K562 (cell line): ENCODE measurements at regions not wholly inside any gene's neighbourhood (a gene's known extent, or its start where the extent isn't known, plus 50 kb on each side); places are given as distances from the start of the nearest gene placed in this dataset.

ENCODE experiments used
- ATAC-seq: fragments of 200-7000 bp; cut with Tn5 transposase; 3 replicates; pipeline ENCODE4 v1.9.1; 2020; ENCODE audit warnings: moderate library complexity
- BruUV-seq: library from RNA; stranded (reverse); fragments of 400-500 nt; replicated peaks from 2 replicates; lab custom pipeline; 2021; lab: Mats Ljungman, UMichigan
- CTCF ChIA-PET: fragments of 300-600 bp; formaldehyde crosslinking; extraction: SDS; loops from one replicate; lab custom pipeline; 2021; ENCODE audit warnings: low intra/inter-chr PET ratio; lab: Yijun Ruan, JAX
- POLR2A ChIA-PET: fragments of 300-600, 350-650 bp; sonication (Branson Sonifier 250); formaldehyde crosslinking; extraction: SDS; loops from one replicate; lab custom pipeline; 2021; ENCODE audit warnings: antibody characterized with exemption, inconsistent platforms; lab: Yijun Ruan, JAX
- DNase-seq, 4 experiments: peaks; one replicate each; pipeline versions ENCODE4 v3.0.0 to v3.0.0-alpha.2; 2011 to 2018; ENCODE audit warnings: low spot score in 3 of 4, mixed read lengths in 3 of 4; ENCODE audit errors: extremely low read depth in 1 of 4
- FAIRE-seq: peaks from 2 replicates; lab custom pipeline; 2011; peaks lifted over from hg19 to GRCh38; lab: Jason Lieb, UNC
- H2AFZ ChIP-seq: 2 replicates; pipeline ENCODE4 v1.6.0; 2011; ENCODE audit warnings: low read depth, low read length, control low read depth, inconsistent platforms
- H3K27ac ChIP-seq: fragments of 200-600 bp; 3 replicates; pipeline ENCODE4 v1.8.0; 2011; ENCODE audit warnings: low read depth, mild to moderate bottlenecking, control low read depth, inconsistent platforms, low read length, moderate library complexity, mixed read lengths; ENCODE audit errors: extremely low read depth
- H3K27me3 ChIP-seq, 2 experiments: fragments of 300-600 bp in 1 of 2; 2 replicates in 1 of 2; 3 replicates in 1 of 2; pipeline versions ENCODE4 v1.6.0 to v1.8.0; 2011; ENCODE audit warnings: inconsistent platforms in 2 of 2, low read length in 2 of 2, mild to moderate bottlenecking in 1 of 2, mixed read lengths in 1 of 2, moderate library complexity in 1 of 2; ENCODE audit not compliant: control insufficient read depth in 2 of 2, insufficient read depth in 2 of 2
- H3K36me3 ChIP-seq: fragments of 300-600 bp; 3 replicates; pipeline ENCODE4 v1.8.0; 2011; ENCODE audit warnings: mild to moderate bottlenecking, low read length, inconsistent platforms; ENCODE audit not compliant: control insufficient read depth, insufficient read depth
- H3K4me1 ChIP-seq, 2 experiments: fragments of 200-600 bp in 1 of 2; replicated peaks in 1 of 2; 2 replicates in 1 of 2; 3 replicates in 1 of 2; pipeline versions ENCODE4 v1.5.1 to v1.8.0; 2011; ENCODE audit warnings: inconsistent platforms in 2 of 2, low read length in 2 of 2, mild to moderate bottlenecking in 1 of 2, mixed read lengths in 1 of 2, moderate library complexity in 1 of 2; ENCODE audit not compliant: control insufficient read depth in 2 of 2, insufficient read depth in 2 of 2
- H3K4me2 ChIP-seq: 2 replicates; pipeline ENCODE4 v1.6.1; 2011; ENCODE audit warnings: low read length, control low read depth, inconsistent platforms, mixed read lengths; ENCODE audit not compliant: insufficient read depth
- H3K4me3 ChIP-seq: fragments of 200-600 bp; sonication (generic), shearing (Covaris generic); 2 replicates; pipeline ENCODE4 v1.5.1; 2016; ENCODE audit warnings: control low read depth, inconsistent platforms
- H3K79me2 ChIP-seq: fragments of 200-600 bp; 3 replicates; pipeline ENCODE4 v1.8.0; 2011; ENCODE audit warnings: low read length, inconsistent platforms; ENCODE audit not compliant: control insufficient read depth, insufficient read depth
- H3K9ac ChIP-seq, 2 experiments: 2 replicates each; pipeline versions ENCODE4 v1.6.0 to v1.6.1; 2011; ENCODE audit warnings: low read depth in 2 of 2, low read length in 2 of 2, control low read depth in 1 of 2, inconsistent platforms in 1 of 2, mild to moderate bottlenecking in 1 of 2, mixed read lengths in 1 of 2; ENCODE audit not compliant: insufficient read depth in 1 of 2
- H3K9me1 ChIP-seq: one replicate; pipeline ENCODE4 v1.6.0; 2011; ENCODE audit warnings: inconsistent platforms, mild to moderate bottlenecking, low read length, moderate library complexity; ENCODE audit not compliant: control insufficient read depth, insufficient read depth
- H3K9me3 ChIP-seq: replicated peaks from 2 replicates; pipeline ENCODE4 v1.5.1; 2011; ENCODE audit warnings: low read depth, low read length, inconsistent platforms; ENCODE audit not compliant: control insufficient read depth, insufficient read depth
- H4K20me1 ChIP-seq: replicated peaks from 2 replicates; pipeline ENCODE4 v1.6.1; 2011; ENCODE audit warnings: low read length, inconsistent platforms, mixed read lengths; ENCODE audit not compliant: control insufficient read depth, insufficient read depth
- ARNT ChIP-seq, 2 experiments: fragments of 450-650 bp; IDR thresholded peaks; 2 replicates each; pipeline ENCODE4 v1.6.1; 2016; ENCODE audit warnings: mild to moderate bottlenecking in 1 of 2
- BHLHE40 ChIP-seq: IDR thresholded peaks from 2 replicates; pipeline ENCODE4 v1.6.1; 2011; ENCODE audit warnings: low read length, improper control_type of control experiment
- CUX1 ChIP-seq: fragments of 200-800 bp; sonication (Bioruptor generic); IDR thresholded peaks from 2 replicates; pipeline ENCODE4 v1.6.1; 2016; ENCODE audit warnings: missing genetic modification characterization, missing compliant biosample characterization
- FOXK1 ChIP-seq: sonication (generic); formaldehyde crosslinking; IDR thresholded peaks from 2 replicates; pipeline ENCODE4 v1.8.0; 2022; ENCODE audit warnings: missing genetic modification reagents, mild to moderate bottlenecking, borderline replicate concordance
- ILF3 ChIP-seq: fragments of 450-650 bp; IDR thresholded peaks from 2 replicates; pipeline ENCODE4 v1.6.1; 2018; ENCODE audit warnings: antibody characterized with exemption, mild to moderate bottlenecking, moderate library complexity, borderline replicate concordance
- JUNB ChIP-seq: fragments of 450-650 bp; formaldehyde crosslinking; conservative IDR thresholded peaks from 2 replicates; pipeline ENCODE4 v1.4.0; 2020; ENCODE audit warnings: mild to moderate bottlenecking
- KAT7 ChIP-seq: sonication (generic); formaldehyde crosslinking; IDR thresholded peaks from 2 replicates; pipeline ENCODE4 v1.8.0; 2022; ENCODE audit warnings: missing genetic modification reagents, mild to moderate bottlenecking, borderline replicate concordance
- NR2C1 ChIP-seq, 2 experiments: fragments of 450-650 bp; IDR thresholded peaks; 2 replicates each; pipeline ENCODE4 v1.6.1; 2017; ENCODE audit warnings: mild to moderate bottlenecking in 2 of 2, antibody characterized with exemption in 1 of 2, inconsistent platforms in 1 of 2, missing compliant biosample characterization in 1 of 2, missing genetic modification characterization in 1 of 2
- PHB2 ChIP-seq: fragments of 450-650 bp; IDR thresholded peaks from 2 replicates; pipeline ENCODE4 v1.6.1; 2017; ENCODE audit warnings: low read depth
- PTBP1 ChIP-seq: fragments of 200-400 bp; formaldehyde crosslinking; IDR thresholded peaks from 2 replicates; pipeline ENCODE4 v1.6.1; 2017; ENCODE audit warnings: low read depth, low read length
- PURB ChIP-seq: sonication (generic); formaldehyde crosslinking; IDR thresholded peaks from 2 replicates; pipeline ENCODE4 v1.9.0; 2021; ENCODE audit warnings: low read depth, mild to moderate bottlenecking, missing genetic modification reagents
- SIN3A ChIP-seq, 2 experiments: fragments of 150-350 bp in 1 of 2; IDR thresholded peaks; 2 replicates each; pipeline ENCODE4 v1.6.1; 2011 to 2016; ENCODE audit warnings: borderline replicate concordance in 2 of 2, low read depth in 2 of 2, low read length in 2 of 2, mild to moderate bottlenecking in 2 of 2, moderate library complexity in 2 of 2; ENCODE audit not compliant: control insufficient read depth in 1 of 2
- SIN3B ChIP-seq: fragments of 450-650 bp; IDR thresholded peaks from 2 replicates; pipeline ENCODE4 v1.6.1; 2017; ENCODE audit warnings: low read depth, mild to moderate bottlenecking, moderate library complexity
- SMAD3 ChIP-seq: fragments of 450-650 bp; formaldehyde crosslinking; conservative IDR thresholded peaks from 2 replicates; pipeline ENCODE4 v1.4.0; 2020; ENCODE audit warnings: mild to moderate bottlenecking
- SMC3 ChIP-seq: conservative IDR thresholded peaks from 2 replicates; pipeline ENCODE4 v1.6.1; 2011; ENCODE audit warnings: low read depth, low read length, improper control_type of control experiment; ENCODE audit not compliant: insufficient read depth
- ZNF347 ChIP-seq: fragments of 450-650 bp; formaldehyde crosslinking; IDR thresholded peaks from 2 replicates; pipeline ENCODE4 v1.4.0; 2020; ENCODE audit warnings: low read depth, mild to moderate bottlenecking, moderate library complexity
- WGBS: fragments of 100-300 bp; shearing (Covaris generic); methylation state at CpG from one replicate; pipeline ENCODE4 v1.1.6; 2016; ENCODE audit warnings: low coverage, mixed read lengths; ENCODE audit not compliant: insufficient coverage; ENCODE audit errors: missing lambda C conversion rate; 5-methylcytosine and 5-hydroxymethylcytosine counted together
- in situ Hi-C: fragments of 300-500 bp; cut with MboI; formaldehyde crosslinking; loops from 4 replicates; pipeline ENCODE4 v1.15.0; 2018; ENCODE audit warnings: inconsistent platforms, mixed read lengths
- intact Hi-C: fragments of 100-400 bp; cut with micrococcal nuclease; formaldehyde crosslinking; loops from 2 replicates; pipeline ENCODE4 v1.14.2; 2022
- TF ChIP-seq, protein P1 (sequence below): fragments of 450-650 bp; formaldehyde crosslinking; IDR thresholded peaks from 2 replicates; pipeline ENCODE4 v1.4.0; 2022; ENCODE audit warnings: mild to moderate bottlenecking, moderate library complexity

DNA sequence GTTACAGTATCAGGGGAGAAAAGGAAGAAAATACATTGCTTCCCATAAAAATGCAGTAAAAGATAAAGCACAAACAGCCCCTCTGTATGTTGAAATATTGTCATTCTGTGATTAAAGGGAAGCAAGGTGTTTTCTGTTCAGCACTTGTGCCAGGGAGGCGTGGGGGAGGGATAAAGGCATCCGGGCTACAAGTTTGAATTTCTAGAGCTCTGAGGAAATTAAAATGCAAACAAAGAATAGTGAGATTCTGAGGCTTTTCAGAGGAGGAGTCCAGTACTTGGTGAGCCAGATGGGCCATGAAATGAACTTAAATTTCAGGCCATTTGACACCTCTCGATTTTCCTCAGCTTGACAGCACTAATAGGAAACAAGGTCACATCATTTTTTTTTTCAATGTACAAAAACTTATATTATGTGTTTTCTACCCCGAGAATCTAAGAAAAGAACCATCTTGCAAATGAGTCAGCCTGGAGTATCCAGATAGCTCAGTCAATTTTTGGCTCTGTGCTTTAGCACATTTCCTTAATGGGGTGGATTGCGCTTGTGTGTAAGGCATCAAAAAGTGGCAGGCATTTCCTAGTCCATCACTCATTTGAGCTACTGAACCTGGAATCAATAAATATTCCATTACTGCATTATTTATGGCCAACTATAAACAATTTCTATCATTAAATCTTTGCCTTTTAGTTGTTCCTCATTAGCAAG is 640.8 kb upstream of the TBL1XR1 start:
- FAIRE-seq (no peak), DNase-seq (no peak), ATAC-seq (no peak)
- H3K79me2 ChIP-seq: no peaks in the 10 kb centered on the region
- H3K4me3 ChIP-seq: no peak overlapping the region
- BruUV-seq: no TSS peak
- intact Hi-C loops: no loop called here
- no peak overlapping the region for H2AFZ ChIP-seq
- H3K36me3 ChIP-seq: no peaks in the 10 kb centered on the region
- in situ Hi-C loops: no loop called here
- TF ChIP-seq NR2C1 (IDR thresholded peaks at IDR 0.05) (no peak), NR2C1 (tag; IDR thresholded peaks at IDR 0.05) (no peak), KAT7 (CRISPR knock-in tag) (no peak), CUX1 (no peak), SMC3 (no peak), ARNT (IDR thresholded peaks at IDR 0.05) (no peak), FOXK1 (CRISPR knock-in tag) (no peak), JUNB (CRISPR knock-in tag) (no peak), SMAD3 (CRISPR knock-in tag) (no peak), SIN3B (no peak), BHLHE40 (no peak), SIN3A (IDR thresholded peaks at IDR 0.05; ENCODE audit: borderline replicate concordance in 2 of 2, control insufficient read depth in 1 of 2, low read depth in 2 of 2, low read length in 2 of 2) (no peak), PTBP1 (no peak), ILF3 (no peak), PURB (CRISPR knock-in tag) (no peak), PHB2 (no peak), ZNF347 (CRISPR knock-in tag) (no peak)
- TF ChIP-seq, protein P1, sequence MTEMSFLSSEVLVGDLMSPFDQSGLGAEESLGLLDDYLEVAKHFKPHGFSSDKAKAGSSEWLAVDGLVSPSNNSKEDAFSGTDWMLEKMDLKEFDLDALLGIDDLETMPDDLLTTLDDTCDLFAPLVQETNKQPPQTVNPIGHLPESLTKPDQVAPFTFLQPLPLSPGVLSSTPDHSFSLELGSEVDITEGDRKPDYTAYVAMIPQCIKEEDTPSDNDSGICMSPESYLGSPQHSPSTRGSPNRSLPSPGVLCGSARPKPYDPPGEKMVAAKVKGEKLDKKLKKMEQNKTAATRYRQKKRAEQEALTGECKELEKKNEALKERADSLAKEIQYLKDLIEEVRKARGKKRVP (CRISPR knock-in tag): no peak
- H3K9me1 ChIP-seq: no peaks in the 10 kb centered on the region
- POLR2A ChIA-PET: no interaction called here
- CTCF ChIA-PET: no interaction called here
- 6% methylated on average over 5 of the region's 5 CpGs for WGBS
- no peaks in the 10 kb centered on the region for H3K9me3 ChIP-seq
- H3K9ac ChIP-seq: no peak overlapping the region
- H3K27ac ChIP-seq: no peak overlapping the region
- no peaks in the 10 kb centered on the region; a peak in 3 of 5 replicates for H3K4me1 ChIP-seq
- no peak overlapping the region for H3K4me2 ChIP-seq
- peaks cover 0 to 5% of the 10 kb centered on the region in 2 experiments; a peak in 1 of 5 replicates for H3K27me3 ChIP-seq
- H4K20me1 ChIP-seq: no peaks in the 10 kb centered on the region
